ENCODE measurements at regions not wholly inside any gene's neighbourhood (a gene's known extent, or its start where the extent isn't known, plus 50 kb on each side); places are given as distances from the start of the nearest gene placed in this dataset.
"Not testable (repeated sequence)": the region's sequence is repeated elsewhere in the genome, so short reads cannot be mapped to it uniquely, and the experiment has no call there.

GRCh38 chr7:106462365-106462859 is 177.6 kb upstream of the NAMPT start:
- H3K27ac ChIP-seq, result peak overlapping the region; percentile 72
- no peak for DNase-seq (ENCODE audit: low read depth, low spot score)

- peak overlapping the region; percentile 72 for H3K27ac ChIP-seq
Observed at GRCh38 chr7:106460792-106461254, 176.0 kb upstream of the NAMPT start.

GRCh38 chr7:106459397-106460072 is 174.8 kb upstream of the NAMPT start:
- no peak overlapping the region for H3K27ac ChIP-seq
- DNase-seq (ENCODE audit: low read depth, low spot score), result no peak

More at GRCh38 chr7:106460792-106461254, 176.0 kb upstream of the NAMPT start:
- peak; percentile 60 for DNase-seq (ENCODE audit: low read depth, low spot score)

GRCh38 chr7:106457678-106458077 is 172.9 kb upstream of the NAMPT start:
- DNase-seq (ENCODE audit: low read depth, low spot score), result no peak
- no peak overlapping the region for H3K27ac ChIP-seq

GRCh38 chr7:106456329-106456728 is 171.5 kb upstream of the NAMPT start:
- DNase-seq (ENCODE audit: low read depth, low spot score), result no peak

GRCh38 chr7:106452031-106452851 is 167.5 kb upstream of the NAMPT start:
- DNase-seq (ENCODE audit: low read depth, low spot score), result no peak
- H3K27ac ChIP-seq, result peak overlapping the region; percentile 77

More at GRCh38 chr7:106456329-106456728, 171.5 kb upstream of the NAMPT start:
- H3K27ac ChIP-seq, result no peak overlapping the region

GRCh38 chr7:106451171-106451570 is 166.4 kb upstream of the NAMPT start:
- peak overlapping the region; percentile 77 for H3K27ac ChIP-seq
- DNase-seq (ENCODE audit: low read depth, low spot score), result no peak

- DNase-seq (ENCODE audit: low read depth, low spot score), result no peak
- peak overlapping the region; percentile 77 for H3K27ac ChIP-seq
Observed at GRCh38 chr7:106450716-106451115, 165.9 kb upstream of the NAMPT start.

GRCh38 chr7:106448992-106449859 is 164.4 kb upstream of the NAMPT start:
- peak overlapping the region; percentile 77 for H3K27ac ChIP-seq
- DNase-seq (ENCODE audit: low read depth, low spot score), result no peak

- DNase-seq (ENCODE audit: low read depth, low spot score), result no peak
- no peak overlapping the region for H3K27ac ChIP-seq
Observed at GRCh38 chr7:106448346-106448991, 163.7 kb upstream of the NAMPT start.

- DNase-seq (ENCODE audit: low read depth, low spot score), result no peak
Observed at GRCh38 chr7:106447318-106447847, 162.6 kb upstream of the NAMPT start.

GRCh38 chr7:106445366-106445765 is 160.6 kb upstream of the NAMPT start:
- H3K27ac ChIP-seq; DNase-seq (ENCODE audit: low read depth, low spot score): not testable (repeated sequence)

More at GRCh38 chr7:106447318-106447847, 162.6 kb upstream of the NAMPT start:
- H3K27ac ChIP-seq, result no peak overlapping the region

GRCh38 chr7:106444068-106444655 is 159.4 kb upstream of the NAMPT start:
- DNase-seq (ENCODE audit: low read depth, low spot score), result no peak
- H3K27ac ChIP-seq, result no peak overlapping the region

- no peak overlapping the region for H3K27ac ChIP-seq
- no peak for DNase-seq (ENCODE audit: low read depth, low spot score)
Observed at GRCh38 chr7:106443156-106443555, 158.4 kb upstream of the NAMPT start.

GRCh38 chr7:106442476-106442875 is 157.7 kb upstream of the NAMPT start:
- no peak overlapping the region for H3K27ac ChIP-seq
- DNase-seq (ENCODE audit: low read depth, low spot score), result no peak

GRCh38 chr7:106441343-106441742 is 156.6 kb upstream of the NAMPT start:
- not testable (repeated sequence) for H3K27ac ChIP-seq; DNase-seq (ENCODE audit: low read depth, low spot score)

- H3K27ac ChIP-seq; DNase-seq (ENCODE audit: low read depth, low spot score): not testable (repeated sequence)
Observed at GRCh38 chr7:106436933-106437332, 152.2 kb upstream of the NAMPT start.

GRCh38 chr7:106433377-106433776 is 148.6 kb upstream of the NAMPT start:
- DNase-seq (ENCODE audit: low read depth, low spot score), result no peak
- no peak overlapping the region for H3K27ac ChIP-seq

Measured in epithelial cell of prostate (primary cell).